Activated B cell treated with CpG ODN at 0.5 μM for 24 hours (primary cell): ENCODE measurements at regions not wholly inside any gene's neighbourhood (a gene's known extent, or its start where the extent isn't known, plus 50 kb on each side); places are given as distances from the start of the nearest gene placed in this dataset.

Experiments
- ATAC-seq: fragments of 200-7000 bp; cut with Tn5 transposase; one replicate; pipeline ENCODE4 v1.10.0; 2021; ENCODE audit warnings: low read depth, mild to moderate bottlenecking, moderate library complexity
- CTCF ChIA-PET: fragments of 350-600 bp; sonication (Branson Sonifier 250); formaldehyde crosslinking; loops from one replicate; lab custom pipeline; 2021; ENCODE audit warnings: antibody characterized with exemption; lab: Charles Lee
- POLR2A ChIA-PET: fragments of 350-600 bp; sonication (Branson Sonifier 250); formaldehyde crosslinking; loops from one replicate; lab custom pipeline; 2021; ENCODE audit warnings: antibody characterized with exemption; lab: Charles Lee
- DNase-seq: peaks from one replicate; pipeline ENCODE4 v3.0.0; 2022
- H3K27ac Mint-ChIP-seq: one replicate; pipeline ENCODE4 v1.8.0; 2020; ENCODE audit warnings: mixed read lengths
- H3K27me3 Mint-ChIP-seq: one replicate; pipeline ENCODE4 v1.8.0; 2021; ENCODE audit warnings: mixed read lengths
- H3K36me3 Mint-ChIP-seq: one replicate; pipeline ENCODE4 v1.8.0; 2021; ENCODE audit warnings: low read depth, mixed read lengths
- H3K4me1 Mint-ChIP-seq: one replicate; pipeline ENCODE4 v1.8.0; 2021; ENCODE audit warnings: mixed read lengths
- H3K4me3 Mint-ChIP-seq: one replicate; pipeline ENCODE4 v1.8.0; 2020; ENCODE audit warnings: mild to moderate bottlenecking, mixed read lengths
- H3K9me3 Mint-ChIP-seq: one replicate; pipeline ENCODE4 v1.8.0; 2020; ENCODE audit warnings: mixed read lengths
- CTCF ChIP-seq: fragments of 200-600 bp; IDR thresholded peaks from one replicate; pipeline ENCODE4 v1.8.0; 2022; ENCODE audit warnings: antibody characterized with exemption, mild to moderate bottlenecking
- intact Hi-C: fragments of 100-400 bp; cut with micrococcal nuclease; formaldehyde crosslinking; loops from one replicate; pipeline ENCODE4 v1.15.1; 2024

DNA sequence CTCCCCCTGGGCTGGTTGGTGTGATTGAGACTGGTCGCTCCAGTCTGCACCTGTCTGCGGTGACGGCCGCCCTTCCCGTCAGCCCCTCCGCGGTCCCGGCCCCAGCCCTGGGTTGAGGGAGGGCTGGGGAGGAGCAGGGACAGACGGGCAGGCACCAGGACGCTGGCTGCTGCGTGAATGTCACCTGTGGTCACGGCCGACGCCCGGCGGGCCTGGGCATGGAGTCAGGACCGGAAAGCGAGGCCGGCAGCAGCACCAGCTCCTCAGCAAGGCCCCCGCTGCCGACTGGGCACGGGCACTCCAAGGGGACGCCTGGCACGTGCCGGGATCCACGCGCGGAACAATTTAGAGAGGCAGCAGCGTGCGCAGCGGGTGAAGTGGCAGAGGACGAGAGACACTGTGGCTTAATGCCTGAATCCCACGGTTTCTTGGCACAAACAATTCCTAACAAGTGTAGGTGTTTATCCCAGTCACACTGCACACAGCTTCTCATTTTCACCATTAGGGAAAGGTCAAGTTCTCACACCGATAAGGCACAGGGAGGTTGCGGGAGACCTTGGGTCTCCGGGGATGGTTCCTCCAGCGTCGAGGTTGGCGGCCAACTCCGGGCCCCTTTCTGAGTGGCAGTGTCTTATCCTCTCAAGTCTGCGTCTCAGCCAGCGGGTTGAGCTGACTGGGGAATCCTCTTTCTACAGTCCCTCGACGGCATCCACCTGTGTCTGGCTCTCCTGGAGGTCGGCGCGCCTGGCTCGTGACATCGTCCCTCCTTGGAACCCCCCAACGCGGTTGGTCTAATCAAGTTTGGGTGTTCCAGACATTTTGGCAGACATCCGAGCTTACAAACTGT is 66.4 kb upstream of the ADGRA1 start:
- DNase-seq (no peak), ATAC-seq (no peak)
- H3K4me3 Mint-ChIP-seq = no peak overlapping the region
- H3K4me1 Mint-ChIP-seq = no peaks in the 10 kb centered on the region
- no peaks in the 10 kb centered on the region for H3K36me3 Mint-ChIP-seq
- intact Hi-C loops = no loop called here
- H3K27me3 Mint-ChIP-seq = peaks cover 5% of the 10 kb centered on the region
- TF ChIP-seq CTCF = no peak
- POLR2A ChIA-PET = no interaction called here
- H3K27ac Mint-ChIP-seq = no peak overlapping the region
- CTCF ChIA-PET = no interaction called here
- H3K9me3 Mint-ChIP-seq = no peaks in the 10 kb centered on the region

DNA sequence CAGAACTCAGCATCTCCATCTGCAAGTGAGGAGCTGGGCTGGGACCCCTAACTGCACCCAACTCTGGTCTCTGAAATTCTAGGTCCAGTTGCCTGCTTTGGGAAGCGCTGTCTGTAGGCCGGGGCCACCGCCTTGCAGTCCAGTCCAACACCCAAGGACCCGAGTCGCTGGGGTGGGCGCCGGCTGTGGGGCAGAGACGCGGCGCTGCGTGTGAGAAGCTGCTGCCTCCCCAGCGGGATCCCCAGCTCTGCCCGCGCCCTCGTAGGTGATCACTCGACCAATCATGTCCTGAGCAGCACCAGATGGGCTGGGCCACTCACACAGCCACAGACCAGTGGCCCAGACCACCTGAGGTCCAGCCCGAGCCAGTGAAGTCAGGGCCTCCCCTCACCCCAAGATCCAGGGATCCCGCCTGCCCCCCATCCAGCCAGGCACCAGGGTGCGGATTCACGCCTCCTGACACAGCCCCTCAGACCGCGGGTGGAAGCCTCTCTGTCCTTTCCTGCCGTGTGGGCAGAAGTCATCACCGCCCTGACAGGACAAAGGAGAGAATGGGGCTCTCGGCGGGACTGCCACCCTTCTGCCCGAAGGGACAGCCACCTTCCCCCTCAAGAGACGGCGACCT is 67.4 kb upstream of the ADGRA1 start:
- no peak overlapping the region for H3K4me3 Mint-ChIP-seq
- H3K4me1 Mint-ChIP-seq = no peaks in the 10 kb centered on the region
- DNase-seq = no peak
- CTCF ChIA-PET = no interaction called here
- TF ChIP-seq CTCF = no peak
- POLR2A ChIA-PET = no interaction called here
- H3K27me3 Mint-ChIP-seq = peaks cover 1% of the 10 kb centered on the region
- no peaks in the 10 kb centered on the region for H3K9me3 Mint-ChIP-seq
- no peak for ATAC-seq
- H3K27ac Mint-ChIP-seq = no peak overlapping the region
- intact Hi-C loops = no loop called here
- no peaks in the 10 kb centered on the region for H3K36me3 Mint-ChIP-seq

DNA sequence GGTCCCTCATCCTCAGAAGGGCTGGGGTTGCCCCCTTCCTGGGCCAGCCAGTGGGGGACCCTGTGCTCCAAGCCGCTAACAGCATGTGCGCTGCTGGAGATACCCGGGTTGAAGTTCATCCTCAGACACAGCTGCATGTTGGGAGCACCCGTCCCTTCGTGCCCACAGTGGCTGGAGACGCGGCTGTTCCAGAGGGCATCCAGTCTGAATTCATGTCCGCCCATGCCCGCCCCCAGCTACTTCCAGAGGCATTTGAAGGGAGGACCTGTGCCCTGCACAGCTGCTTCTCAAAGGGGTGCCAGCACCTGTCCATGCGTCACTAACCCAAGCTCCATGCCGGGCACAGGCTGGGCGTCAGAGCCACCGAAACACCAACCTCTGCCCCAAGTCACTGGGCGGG is 68.1 kb upstream of the ADGRA1 start:
- Mint-ChIP-seq H3K36me3 (no peaks in the 10 kb centered on the region), H3K27me3 (no peaks in the 10 kb centered on the region), H3K27ac (no peak overlapping the region), H3K9me3 (no peaks in the 10 kb centered on the region), H3K4me3 (no peak overlapping the region), H3K4me1 (no peaks in the 10 kb centered on the region)
- no peak for TF ChIP-seq CTCF
- no peak for ATAC-seq
- CTCF ChIA-PET = no interaction called here
- POLR2A ChIA-PET = no interaction called here
- no peak for DNase-seq
- intact Hi-C loops = no loop called here

DNA sequence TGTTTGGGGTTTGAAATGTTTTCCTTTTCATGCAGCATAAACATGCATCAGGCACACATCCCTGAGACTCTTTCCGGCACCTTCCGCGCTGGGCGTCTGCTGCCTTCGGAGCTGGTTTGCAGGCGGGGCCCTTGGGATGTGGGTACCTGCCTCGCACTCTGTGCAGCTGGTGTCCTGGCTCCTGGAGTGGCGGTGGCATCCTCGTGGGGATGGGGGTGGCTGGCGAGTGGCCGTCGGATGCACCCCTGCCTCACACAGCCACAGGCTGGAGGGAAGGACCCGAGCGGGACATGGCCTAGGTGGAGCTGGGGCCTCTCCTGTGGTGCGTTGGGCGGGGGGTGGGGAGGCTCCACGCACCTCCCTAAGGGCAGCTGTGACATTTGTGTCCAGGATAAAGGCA is 68.5 kb upstream of the ADGRA1 start:
- H3K27ac Mint-ChIP-seq = no peak overlapping the region
- no peak for ATAC-seq
- H3K4me3 Mint-ChIP-seq = no peak overlapping the region
- no peak for TF ChIP-seq CTCF
- no peaks in the 10 kb centered on the region for H3K4me1 Mint-ChIP-seq
- H3K9me3 Mint-ChIP-seq = no peaks in the 10 kb centered on the region
- CTCF ChIA-PET = no interaction called here
- POLR2A ChIA-PET = no interaction called here
- intact Hi-C loops = no loop called here
- no peak for DNase-seq
- H3K27me3 Mint-ChIP-seq = no peaks in the 10 kb centered on the region
- H3K36me3 Mint-ChIP-seq = no peaks in the 10 kb centered on the region

DNA sequence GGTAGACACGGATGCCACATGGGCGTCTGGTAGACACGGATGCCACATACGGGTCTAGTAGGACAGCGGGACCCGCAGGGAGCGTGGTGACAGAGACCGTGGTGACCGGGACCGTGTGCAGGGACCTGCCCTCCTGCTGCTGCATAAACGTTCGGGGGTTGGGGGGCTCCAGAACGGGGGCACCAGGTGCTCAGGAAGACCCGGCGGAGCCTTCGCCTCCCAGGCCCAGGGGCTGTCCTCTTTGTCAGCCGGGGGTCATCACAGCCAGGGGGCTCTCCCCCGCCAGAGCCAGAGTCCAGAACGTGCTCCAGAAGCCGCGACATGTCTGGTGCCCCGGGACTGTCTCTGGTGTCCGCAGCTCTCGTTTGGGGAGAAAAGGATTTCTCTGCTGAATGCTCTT is 69.2 kb upstream of the ADGRA1 start:
- ChIA-PET CTCF (no interaction called here), POLR2A (no interaction called here)
- intact Hi-C loops = no loop called here
- no peaks in the 10 kb centered on the region for H3K27me3 Mint-ChIP-seq
- DNase-seq = no peak
- H3K36me3 Mint-ChIP-seq = no peaks in the 10 kb centered on the region
- no peak for TF ChIP-seq CTCF
- H3K4me3 Mint-ChIP-seq = no peak overlapping the region
- no peaks in the 10 kb centered on the region for H3K9me3 Mint-ChIP-seq
- no peaks in the 10 kb centered on the region for H3K4me1 Mint-ChIP-seq
- H3K27ac Mint-ChIP-seq = no peak overlapping the region
- no peak for ATAC-seq
